Hepatic stellate cell (primary cell): ENCODE measurements at regions not wholly inside any gene's neighbourhood (a gene's known extent, or its start where the extent isn't known, plus 50 kb on each side); places are given as distances from the start of the nearest gene placed in this dataset.

ENCODE experiments used
- DNase-seq: peaks from one replicate; pipeline ENCODE4 v3.0.0; 2011; ENCODE audit warnings: low spot score

GRCh38 chr12:92530706-92531105 lies 172.1 kb upstream of the PLEKHG7 start:
- DNase-seq = no peak

GRCh38 chr12:92529944-92530343 lies 172.8 kb upstream of the PLEKHG7 start:
- no peak for DNase-seq

- no peak for DNase-seq
Measured at GRCh38 chr12:92528586-92528985, 174.2 kb upstream of the PLEKHG7 start.

GRCh38 chr12:92528097-92528496 lies 174.7 kb upstream of the PLEKHG7 start:
- no peak for DNase-seq

GRCh38 chr12:92524489-92524888 lies 178.3 kb upstream of the PLEKHG7 start:
- no peak for DNase-seq

GRCh38 chr12:92520511-92520910 lies 182.3 kb upstream of the PLEKHG7 start:
- no peak for DNase-seq

- no peak for DNase-seq
Measured at GRCh38 chr12:92519284-92519683, 183.5 kb upstream of the PLEKHG7 start.

- no peak for DNase-seq
Measured at GRCh38 chr12:92518071-92518470, 184.7 kb upstream of the PLEKHG7 start.

GRCh38 chr12:92516277-92516600 lies 186.6 kb upstream of the PLEKHG7 start:
- no peak for DNase-seq

GRCh38 chr12:92513231-92513730 lies 189.5 kb upstream of the PLEKHG7 start:
- DNase-seq = no peak

GRCh38 chr12:92511786-92512185 lies 191.0 kb upstream of the PLEKHG7 start:
- no peak for DNase-seq

- DNase-seq = no peak
Measured at GRCh38 chr12:92509156-92509738, 193.5 kb upstream of the PLEKHG7 start.

GRCh38 chr12:92506891-92507290 lies 195.9 kb upstream of the PLEKHG7 start:
- no peak for DNase-seq

- DNase-seq = no peak
Measured at GRCh38 chr12:92506460-92506859, 196.3 kb upstream of the PLEKHG7 start.

- DNase-seq = peak; percentile 22
Measured at GRCh38 chr12:92505254-92506231, 197.2 kb upstream of the PLEKHG7 start.

- no peak for DNase-seq
Measured at GRCh38 chr12:92504594-92504981, 198.2 kb upstream of the PLEKHG7 start.

GRCh38 chr12:92503971-92504593 lies 198.7 kb upstream of the PLEKHG7 start:
- no peak for DNase-seq

- DNase-seq = no peak
Measured at GRCh38 chr12:92503029-92503931, 199.5 kb upstream of the PLEKHG7 start.

GRCh38 chr12:92502417-92503028 lies 200.3 kb upstream of the PLEKHG7 start:
- no peak for DNase-seq

GRCh38 chr12:92496790-92497189 lies 206.0 kb upstream of the PLEKHG7 start:
- no peak for DNase-seq

GRCh38 chr12:92495108-92495507 lies 207.7 kb upstream of the PLEKHG7 start:
- DNase-seq = no peak
